HG02884 (cell line): ENCODE measurements at regions not wholly inside any gene's neighbourhood (a gene's known extent, or its start where the extent isn't known, plus 50 kb on each side); places are given as distances from the start of the nearest gene placed in this dataset.

ENCODE experiments used
- ATAC-seq: cut with Tn5 transposase; IDR thresholded peaks from one replicate; pipeline ENCODE4 v1.9.1; 2021; ENCODE audit warnings: mild to moderate bottlenecking, moderate library complexity; ENCODE audit not compliant: unreplicated experiment

GRCh38 chr9:1946526-1947283, 68.4 kb upstream of the SMARCA2 start:
- no peak for ATAC-seq

- ATAC-seq = no peak
These were observed 67.7 kb upstream of the SMARCA2 start for GRCh38 chr9:1947438-1947837.

- no peak for ATAC-seq
These were observed 66.6 kb upstream of the SMARCA2 start for GRCh38 chr9:1948541-1948940.

- no peak for ATAC-seq
These were observed 63.7 kb upstream of the SMARCA2 start for GRCh38 chr9:1951446-1951845.

- no peak for ATAC-seq
These were observed 63.1 kb upstream of the SMARCA2 start for GRCh38 chr9:1952001-1952400.

- no peak for ATAC-seq
These were observed 60.9 kb upstream of the SMARCA2 start for GRCh38 chr9:1954238-1954637.

GRCh38 chr9:1956958-1957357, 58.2 kb upstream of the SMARCA2 start:
- no peak for ATAC-seq

GRCh38 chr9:1957856-1958255, 57.3 kb upstream of the SMARCA2 start:
- ATAC-seq = no peak

GRCh38 chr9:1959371-1959770, 55.8 kb upstream of the SMARCA2 start:
- no peak for ATAC-seq

GRCh38 chr9:1960342-1961042, 54.7 kb upstream of the SMARCA2 start:
- no peak for ATAC-seq

GRCh38 chr9:1962122-1962521, 53.0 kb upstream of the SMARCA2 start:
- no peak for ATAC-seq

- ATAC-seq = no peak
These were observed 52.5 kb upstream of the SMARCA2 start for GRCh38 chr9:1962588-1963106.

GRCh38 chr9:1964093-1964492, 51.1 kb upstream of the SMARCA2 start:
- ATAC-seq = no peak
